B cell (primary cell): ENCODE measurements at regions not wholly inside any gene's neighbourhood (a gene's known extent, or its start where the extent isn't known, plus 50 kb on each side); places are given as distances from the start of the nearest gene placed in this dataset.

Experiments used
- ATAC-seq: fragments of 200-7000 bp; cut with Tn5 transposase; one replicate; pipeline ENCODE4 v1.10.0; 2021; ENCODE audit warnings: low read depth, mild to moderate bottlenecking, moderate number of reproducible peaks, moderate library complexity
- CTCF ChIA-PET: fragments of 350-600 bp; sonication (Branson Sonifier 250); formaldehyde crosslinking; loops from one replicate; lab custom pipeline; 2021; ENCODE audit warnings: antibody characterized with exemption, inconsistent platforms; lab: Charles Lee
- POLR2A ChIA-PET: fragments of 350-600 bp; sonication (Branson Sonifier 250); formaldehyde crosslinking; loops from one replicate; lab custom pipeline; 2021; ENCODE audit warnings: antibody characterized with exemption; lab: Charles Lee
- DNase-seq: peaks from one replicate; pipeline ENCODE4 v3.0.0; 2013
- H2AFZ ChIP-seq: 2 replicates; pipeline ENCODE4 v1.6.1; 2012; ENCODE audit warnings: mild to moderate bottlenecking, low read depth, low read length; ENCODE audit not compliant: insufficient read depth, poor library complexity, severe bottlenecking
- H3K27ac ChIP-seq, 2 donors: 1 replicate in 1 of 2; 2 replicates in 1 of 2; pipeline ENCODE4 v1.5.1; 2012 to 2013; ENCODE audit warnings: low read length in 2 of 2, mild to moderate bottlenecking in 2 of 2, moderate library complexity in 1 of 2
- H3K27me3 ChIP-seq, 4 experiments: fragments of 200-600 bp in 1 of 4; sonication (generic) in 1 of 4; replicated peaks in 1 of 4; 1 replicate in 2 of 4; 2 replicates in 2 of 4; pipeline versions ENCODE4 v1.6.1 to v1.7.0; 2013 to 2016; ENCODE audit warnings: low read length in 3 of 4, mild to moderate bottlenecking in 2 of 4, mixed read lengths in 1 of 4, moderate library complexity in 1 of 4; ENCODE audit not compliant: insufficient read depth in 4 of 4, control insufficient read depth in 3 of 4; ENCODE audit errors: control extremely low read depth in 1 of 4
- H3K36me3 ChIP-seq, 2 experiments: replicated peaks in 1 of 2; 1 replicate in 1 of 2; 2 replicates in 1 of 2; pipeline versions ENCODE4 v1.6.1 to v1.7.1; 2013; ENCODE audit warnings: low read length in 1 of 2; ENCODE audit not compliant: insufficient read depth in 2 of 2, control insufficient read depth in 1 of 2; ENCODE audit errors: control extremely low read depth in 1 of 2, extremely low read depth in 1 of 2
- H3K4me1 ChIP-seq, 2 donors: fragments of 200-600 bp in 1 of 2; sonication (generic) in 1 of 2; 1 replicate in 1 of 2; 2 replicates in 1 of 2; pipeline versions ENCODE4 v1.5.1 to v1.6.1; 2013 to 2017; ENCODE audit warnings: low read length in 2 of 2; ENCODE audit not compliant: control insufficient read depth in 2 of 2, insufficient read depth in 2 of 2
- H3K4me2 ChIP-seq: replicated peaks from 2 replicates; pipeline ENCODE3; 2012; ENCODE audit warnings: mild to moderate bottlenecking, low read depth, low read length; ENCODE audit not compliant: poor library complexity, severe bottlenecking
- H3K4me3 ChIP-seq, 5 experiments: fragments of 200-600 bp in 1 of 5; sonication (generic) in 1 of 5; 1 replicate in 3 of 5; 2 replicates in 2 of 5; pipeline versions ENCODE4 v1.5.1 to v1.7.0; 2011 to 2016; ENCODE audit warnings: low read length in 4 of 5, mild to moderate bottlenecking in 4 of 5, low read depth in 2 of 5, control low read depth in 1 of 5, moderate library complexity in 1 of 5; ENCODE audit not compliant: insufficient read depth in 1 of 5; ENCODE audit errors: control extremely low read depth in 1 of 5, extremely low read depth in 1 of 5
- H3K79me2 ChIP-seq: fragments of 200-600 bp; sonication (generic); one replicate; pipeline ENCODE4 v1.6.0; 2016; ENCODE audit warnings: low read length; ENCODE audit not compliant: control insufficient read depth, insufficient read depth
- H3K9ac ChIP-seq: fragments of 200-600 bp; sonication (generic); 2 replicates; pipeline ENCODE4 v1.6.1; 2017; ENCODE audit warnings: mild to moderate bottlenecking, low read length, moderate library complexity
- H3K9me3 ChIP-seq, 3 donors: one replicate each; pipeline versions ENCODE4 v1.6.1 to v1.7.1; 2013; ENCODE audit warnings: low read length in 2 of 3; ENCODE audit not compliant: control insufficient read depth in 2 of 3, insufficient read depth in 1 of 3; ENCODE audit errors: control extremely low read depth in 1 of 3
- H4K20me1 ChIP-seq: 2 replicates; pipeline ENCODE4 v1.6.0; 2012; ENCODE audit warnings: mild to moderate bottlenecking, low read length; ENCODE audit not compliant: insufficient read depth, control insufficient read depth, poor library complexity, severe bottlenecking
- H3K27ac Mint-ChIP-seq: one replicate; pipeline ENCODE4 v1.8.0; 2021; ENCODE audit warnings: mixed read lengths
- H3K27me3 Mint-ChIP-seq: one replicate; pipeline ENCODE4 v1.8.0; 2021; ENCODE audit warnings: mixed read lengths
- H3K4me1 Mint-ChIP-seq: one replicate; pipeline ENCODE4 v1.8.0; 2021; ENCODE audit warnings: mixed read lengths
- H3K4me3 Mint-ChIP-seq: one replicate; pipeline ENCODE4 v1.8.0; 2021; ENCODE audit warnings: mixed read lengths
- H3K9me3 Mint-ChIP-seq: one replicate; pipeline ENCODE4 v1.8.0; 2022; ENCODE audit warnings: mixed read lengths; ENCODE audit not compliant: insufficient read depth
- CTCF ChIP-seq: fragments of 200-600 bp; IDR thresholded peaks from one replicate; pipeline ENCODE4 v1.8.0; 2022; ENCODE audit warnings: antibody characterized with exemption, mild to moderate bottlenecking
- EZH2 ChIP-seq: IDR thresholded peaks from 2 replicates; pipeline ENCODE4 v1.6.1; 2012; ENCODE audit warnings: borderline replicate concordance, low read depth, mild to moderate bottlenecking, moderate library complexity, low read length; ENCODE audit not compliant: insufficient read depth, poor library complexity, severe bottlenecking
- whole genome bisulfite sequencing: methylation state at CpG from one replicate; pipeline ENCODE4 v1.1.5; 2013; ENCODE audit warnings: missing lambda C conversion rate; ENCODE audit not compliant: insufficient coverage; 5-methylcytosine and 5-hydroxymethylcytosine counted together
- intact Hi-C: fragments of 100-400 bp; cut with micrococcal nuclease; formaldehyde crosslinking; loops from one replicate; pipeline ENCODE4 v1.10.0; 2022

GRCh38 chr1:4088676-4089075, 188.6 kb upstream of the C1orf174 start:
- TF ChIP-seq CTCF, result no peak
- no peak for TF ChIP-seq EZH2
- Histone ChIP-seq H2AFZ (no peak overlapping the region), H3K27me3 (no peaks in the 10 kb centered on the region), H3K9me3 (peaks cover 0 to 41% (median 11%) of the 10 kb centered on the region in 3 donors), H4K20me1 (no peaks in the 10 kb centered on the region), H3K27ac (no peak overlapping the region), H3K4me1 (no peaks in the 10 kb centered on the region), H3K79me2 (no peaks in the 10 kb centered on the region), H3K4me2 (no peak overlapping the region), H3K4me3 (no peak overlapping the region), H3K36me3 (no peaks in the 10 kb centered on the region), H3K9ac (no peak overlapping the region)
- ChIA-PET CTCF (no interaction called here), POLR2A (no interaction called here)
- no peak for ATAC-seq
- intact Hi-C loops, result no loop called here
- no peak overlapping the region for H3K4me3 Mint-ChIP-seq
- H3K9me3 Mint-ChIP-seq, result peaks cover 8% of the 10 kb centered on the region
- no peaks in the 10 kb centered on the region for H3K27me3 Mint-ChIP-seq
- no peak for DNase-seq
- no peak overlapping the region for H3K27ac Mint-ChIP-seq
- no peaks in the 10 kb centered on the region for H3K4me1 Mint-ChIP-seq
- 86% methylated on average over 6 of the region's 15 CpGs for WGBS

GRCh38 chr1:4089421-4090175, 189.5 kb upstream of the C1orf174 start:
- Mint-ChIP-seq H3K9me3 (peaks cover 8% of the 10 kb centered on the region), H3K27me3 (no peaks in the 10 kb centered on the region), H3K27ac (no peak overlapping the region), H3K4me3 (no peak overlapping the region), H3K4me1 (no peaks in the 10 kb centered on the region)
- POLR2A ChIA-PET, result no interaction called here
- intact Hi-C loops, result no loop called here
- Histone ChIP-seq H3K4me3 (no peak overlapping the region), H3K27ac (no peak overlapping the region), H3K27me3 (no peaks in the 10 kb centered on the region), H2AFZ (no peak overlapping the region), H3K4me2 (no peak overlapping the region), H4K20me1 (no peaks in the 10 kb centered on the region), H3K4me1 (no peaks in the 10 kb centered on the region), H3K9ac (no peak overlapping the region), H3K36me3 (no peaks in the 10 kb centered on the region), H3K79me2 (no peaks in the 10 kb centered on the region), H3K9me3 (peaks cover 0 to 50% (median 11%) of the 10 kb centered on the region in 3 donors)
- WGBS, result 90% methylated on average over 15 of the region's 15 CpGs
- ATAC-seq (no peak), DNase-seq (no peak)
- TF ChIP-seq CTCF, result no peak
- TF ChIP-seq EZH2, result no peak
- CTCF ChIA-PET, result no interaction called here
